GM10248 (cell line): ENCODE measurements at regions not wholly inside any gene's neighbourhood (a gene's known extent, or its start where the extent isn't known, plus 50 kb on each side); places are given as distances from the start of the nearest gene placed in this dataset.
"Not testable (repeated sequence)": the region's sequence is repeated elsewhere in the genome, so short reads cannot be mapped to it uniquely, and the experiment has no call there.

Experiments used
- CTCF ChIA-PET: fragments of 300-600 bp; sonication (Branson Sonifier 250); formaldehyde crosslinking; extraction: SDS; loops from one replicate; lab custom pipeline; 2021; ENCODE audit warnings: antibody characterized with exemption; lab: Yijun Ruan, JAX
- POLR2A ChIA-PET: fragments of 350-650 bp; sonication (Branson Sonifier 250); formaldehyde crosslinking; extraction: SDS; loops from one replicate; lab custom pipeline; 2020; ENCODE audit warnings: antibody characterized with exemption; lab: Yijun Ruan, JAX
- DNase-seq: peaks from one replicate; pipeline ENCODE4 v3.0.0; 2012; ENCODE audit errors: extremely low spot score
- CTCF ChIP-seq: IDR thresholded peaks from 2 replicates; pipeline ENCODE4 v1.5.1; 2012; ENCODE audit warnings: mild to moderate bottlenecking, low read depth; ENCODE audit errors: extremely low read depth, missing control alignments, control extremely low read depth

- ChIA-PET CTCF (no interaction called here), POLR2A (no interaction called here)
- no peak for TF ChIP-seq CTCF
- DNase-seq, result no peak
Observed at GRCh38 chr10:131579251-131580071, 267.9 kb upstream of the TCERG1L start.

- CTCF ChIA-PET, result no interaction called here
- no peak for TF ChIP-seq CTCF
- no peak for DNase-seq
- POLR2A ChIA-PET, result no interaction called here
Observed at GRCh38 chr10:131580076-131580652, 268.6 kb upstream of the TCERG1L start.

- ChIA-PET POLR2A (no interaction called here), CTCF (no interaction called here)
- DNase-seq, result no peak
- TF ChIP-seq CTCF, result no peak
Observed at GRCh38 chr10:131580674-131581073, 269.2 kb upstream of the TCERG1L start.

- DNase-seq, POLR2A ChIA-PET, CTCF ChIA-PET: not testable (repeated sequence)
Observed at GRCh38 chr10:131581547-131581946, 270.0 kb upstream of the TCERG1L start.

- ChIA-PET CTCF (no interaction called here), POLR2A (no interaction called here)
- TF ChIP-seq CTCF, result no peak
Observed at GRCh38 chr10:131584287-131584686, 272.8 kb upstream of the TCERG1L start.

GRCh38 chr10:131585761-131586160 is 274.2 kb upstream of the TCERG1L start:
- POLR2A ChIA-PET, result no interaction called here
- CTCF ChIA-PET, result no interaction called here
- DNase-seq, result no peak
- TF ChIP-seq CTCF, result no peak

More at GRCh38 chr10:131584287-131584686, 272.8 kb upstream of the TCERG1L start:
- no peak for DNase-seq

GRCh38 chr10:131586958-131587357 is 275.4 kb upstream of the TCERG1L start:
- DNase-seq, result no peak
- ChIA-PET CTCF (no interaction called here), POLR2A (no interaction called here)
- no peak for TF ChIP-seq CTCF
